Brain microvascular endothelial cell (primary cell): ENCODE measurements at regions not wholly inside any gene's neighbourhood (a gene's known extent, or its start where the extent isn't known, plus 50 kb on each side); places are given as distances from the start of the nearest gene placed in this dataset.

Source experiments
- DNase-seq: peaks from one replicate; pipeline ENCODE4 v3.0.0-alpha.2; 2020
- H3K27ac ChIP-seq: fragments of 250-450 bp; sonication (Bioruptor Pico); 2 replicates; pipeline ENCODE4 v1.5.1; 2020; ENCODE audit warnings: mild to moderate bottlenecking, moderate library complexity
- H3K27me3 ChIP-seq: fragments of 250-450 bp; sonication (Bioruptor Pico); replicated peaks from 2 replicates; pipeline ENCODE4 v1.5.1; 2020; ENCODE audit warnings: mild to moderate bottlenecking
- H3K36me3 ChIP-seq: fragments of 250-450 bp; sonication (Bioruptor Pico); replicated peaks from 2 replicates; pipeline ENCODE4 v1.5.1; 2020; ENCODE audit warnings: mild to moderate bottlenecking
- H3K4me3 ChIP-seq: 2 replicates; pipeline ENCODE4 v1.5.1; 2011; ENCODE audit warnings: low read depth, mild to moderate bottlenecking, control low read depth, low read length, moderate library complexity
- in situ Hi-C: cut with HindIII; loops from 2 replicates; pipeline ENCODE4 v1.10.0; 2017; ENCODE audit warnings: low sequenced_read_pairs, low pct_ligation_motif_present
- TF ChIP-seq, protein P1 (sequence below): IDR thresholded peaks from 2 replicates; pipeline ENCODE4 v1.5.1; 2011; ENCODE audit warnings: low read depth, mild to moderate bottlenecking, moderate library complexity, low read length, control low read depth, inconsistent platforms; ENCODE audit errors: missing control alignments

DNA sequence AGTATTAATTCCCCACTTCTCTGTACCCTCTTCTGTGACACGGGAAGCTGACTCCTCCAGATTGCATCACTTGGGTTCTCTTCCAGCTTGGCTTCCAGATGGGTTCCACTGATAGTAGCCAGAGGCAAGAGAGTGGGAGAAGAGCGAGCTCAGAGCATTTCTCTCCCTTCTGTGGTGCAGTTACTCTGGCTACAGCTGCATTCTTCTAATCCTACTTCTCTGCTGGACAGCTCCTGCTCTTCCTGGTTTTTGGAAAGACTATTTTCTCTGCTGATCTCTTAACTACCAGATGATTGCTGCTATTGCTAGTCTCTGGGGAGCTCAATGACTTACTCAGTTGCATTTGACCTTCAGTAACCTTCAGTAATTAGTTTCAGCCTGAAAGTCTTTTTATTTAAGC lies 187.5 kb upstream of the MAP2 start:
- in situ Hi-C loops = no loop called here
- H3K27ac ChIP-seq = no peak overlapping the region
- TF ChIP-seq, protein P1, sequence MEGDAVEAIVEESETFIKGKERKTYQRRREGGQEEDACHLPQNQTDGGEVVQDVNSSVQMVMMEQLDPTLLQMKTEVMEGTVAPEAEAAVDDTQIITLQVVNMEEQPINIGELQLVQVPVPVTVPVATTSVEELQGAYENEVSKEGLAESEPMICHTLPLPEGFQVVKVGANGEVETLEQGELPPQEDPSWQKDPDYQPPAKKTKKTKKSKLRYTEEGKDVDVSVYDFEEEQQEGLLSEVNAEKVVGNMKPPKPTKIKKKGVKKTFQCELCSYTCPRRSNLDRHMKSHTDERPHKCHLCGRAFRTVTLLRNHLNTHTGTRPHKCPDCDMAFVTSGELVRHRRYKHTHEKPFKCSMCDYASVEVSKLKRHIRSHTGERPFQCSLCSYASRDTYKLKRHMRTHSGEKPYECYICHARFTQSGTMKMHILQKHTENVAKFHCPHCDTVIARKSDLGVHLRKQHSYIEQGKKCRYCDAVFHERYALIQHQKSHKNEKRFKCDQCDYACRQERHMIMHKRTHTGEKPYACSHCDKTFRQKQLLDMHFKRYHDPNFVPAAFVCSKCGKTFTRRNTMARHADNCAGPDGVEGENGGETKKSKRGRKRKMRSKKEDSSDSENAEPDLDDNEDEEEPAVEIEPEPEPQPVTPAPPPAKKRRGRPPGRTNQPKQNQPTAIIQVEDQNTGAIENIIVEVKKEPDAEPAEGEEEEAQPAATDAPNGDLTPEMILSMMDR = no peak
- no peak overlapping the region for H3K4me3 ChIP-seq
- H3K36me3 ChIP-seq = no peaks in the 10 kb centered on the region
- H3K27me3 ChIP-seq = no peaks in the 10 kb centered on the region
- no peak for DNase-seq

DNA sequence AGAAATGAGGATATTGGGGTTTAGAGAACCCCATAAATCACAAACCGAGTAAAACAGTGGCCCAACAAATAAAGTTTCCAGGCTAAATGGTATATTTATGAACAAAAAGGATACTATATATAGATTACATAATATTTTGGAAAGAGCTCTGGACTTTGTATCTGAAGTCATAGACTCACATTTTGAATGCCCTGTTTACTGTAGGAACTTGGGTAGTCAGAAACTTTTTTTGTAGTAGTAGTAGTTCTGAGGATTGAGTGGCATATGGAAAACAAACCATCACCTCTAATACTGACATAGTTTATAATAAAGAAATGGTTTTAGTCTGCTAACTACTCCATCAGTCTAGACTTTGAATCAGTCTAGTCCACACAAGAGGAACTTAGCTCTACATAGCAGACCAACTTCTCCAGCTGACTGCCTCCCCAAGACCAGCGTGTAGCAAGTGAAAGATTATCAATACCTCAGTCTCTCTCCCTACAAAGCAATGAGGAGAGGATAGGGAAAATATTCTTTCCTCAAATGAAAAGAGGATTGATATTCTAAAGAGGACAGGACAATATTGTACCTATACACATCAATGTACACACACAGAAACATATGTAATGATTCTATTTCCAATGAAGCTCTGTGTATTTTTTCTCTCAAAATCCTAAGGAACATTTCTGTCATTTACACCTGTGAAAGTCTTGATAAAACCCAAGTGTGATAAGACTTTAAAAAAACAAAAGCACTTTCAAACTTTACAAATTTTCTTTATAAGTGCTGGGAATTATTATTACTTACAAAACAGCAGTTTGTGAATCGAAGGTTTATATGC lies 184.9 kb upstream of the MAP2 start:
- Histone ChIP-seq H3K4me3 (no peak overlapping the region), H3K27ac (no peak overlapping the region), H3K36me3 (no peaks in the 10 kb centered on the region), H3K27me3 (no peaks in the 10 kb centered on the region)
- in situ Hi-C loops = no loop called here
- no peak for DNase-seq
- TF ChIP-seq, protein P1 = no peak

DNA sequence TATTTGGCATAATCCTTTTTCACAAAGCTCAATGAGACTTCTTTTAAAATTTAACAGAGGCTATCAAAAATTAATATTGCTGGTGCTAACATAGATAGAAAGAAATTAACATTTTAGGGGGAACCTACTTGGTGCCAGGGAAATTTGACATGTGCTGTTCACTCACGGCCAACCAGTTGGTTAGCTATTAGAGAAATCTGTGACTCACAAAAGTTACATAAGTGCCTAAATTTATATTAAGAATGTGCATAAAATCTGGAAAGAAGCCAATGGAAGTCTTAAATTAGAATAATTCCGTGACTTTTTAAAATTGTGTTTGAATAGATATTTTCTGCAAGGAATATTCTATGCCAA lies 184.3 kb upstream of the MAP2 start:
- Histone ChIP-seq H3K4me3 (no peak overlapping the region), H3K36me3 (no peaks in the 10 kb centered on the region), H3K27ac (no peak overlapping the region), H3K27me3 (no peaks in the 10 kb centered on the region)
- DNase-seq = no peak
- TF ChIP-seq, protein P1 = no peak
- in situ Hi-C loops = no loop called here

DNA sequence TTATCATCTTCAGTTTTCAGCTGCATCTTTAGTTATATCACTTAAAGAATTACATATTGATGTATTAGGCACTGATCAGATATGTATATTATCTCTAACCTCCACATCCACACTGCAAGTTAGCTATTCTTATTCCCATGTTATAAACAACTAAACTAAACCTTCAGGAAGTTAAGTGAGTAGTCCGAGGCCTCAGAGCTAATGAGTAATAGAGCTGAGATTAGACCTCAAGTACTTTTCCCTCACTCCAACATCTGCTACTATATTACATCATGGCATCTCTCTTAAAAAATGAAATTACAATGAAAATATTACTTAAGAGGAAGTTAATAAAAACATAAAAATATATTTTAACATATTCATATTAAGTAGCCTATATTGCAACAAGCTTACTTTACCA lies 183.6 kb upstream of the MAP2 start:
- no peak overlapping the region for H3K27ac ChIP-seq
- no peaks in the 10 kb centered on the region for H3K27me3 ChIP-seq
- DNase-seq = no peak
- in situ Hi-C loops = no loop called here
- H3K36me3 ChIP-seq = no peaks in the 10 kb centered on the region
- TF ChIP-seq, protein P1 = no peak
- H3K4me3 ChIP-seq = no peak overlapping the region

DNA sequence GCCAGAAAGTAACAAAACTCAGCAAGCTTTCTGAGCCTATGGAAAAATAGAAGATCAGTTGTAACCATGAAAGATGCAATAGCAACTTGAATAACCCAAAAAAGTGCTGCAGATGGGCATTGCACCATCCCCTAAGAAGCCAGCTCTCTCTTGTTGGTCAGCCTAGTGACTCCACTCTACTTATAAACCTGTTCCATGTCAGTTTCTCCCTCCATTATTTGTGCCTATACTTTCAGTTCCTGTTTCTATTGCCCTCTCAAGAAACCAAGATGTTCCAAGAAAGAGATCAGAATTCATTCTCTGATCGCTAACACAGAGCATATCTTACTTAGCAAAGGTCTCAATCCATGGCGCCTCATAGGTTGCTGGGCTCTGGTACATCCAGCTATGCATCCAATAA lies 170.3 kb upstream of the MAP2 start:
- no peak for DNase-seq
- H3K27ac ChIP-seq = no peak overlapping the region
- H3K4me3 ChIP-seq = no peak overlapping the region
- H3K27me3 ChIP-seq = no peaks in the 10 kb centered on the region
- H3K36me3 ChIP-seq = no peaks in the 10 kb centered on the region
- TF ChIP-seq, protein P1 = no peak
- in situ Hi-C loops = no loop called here

DNA sequence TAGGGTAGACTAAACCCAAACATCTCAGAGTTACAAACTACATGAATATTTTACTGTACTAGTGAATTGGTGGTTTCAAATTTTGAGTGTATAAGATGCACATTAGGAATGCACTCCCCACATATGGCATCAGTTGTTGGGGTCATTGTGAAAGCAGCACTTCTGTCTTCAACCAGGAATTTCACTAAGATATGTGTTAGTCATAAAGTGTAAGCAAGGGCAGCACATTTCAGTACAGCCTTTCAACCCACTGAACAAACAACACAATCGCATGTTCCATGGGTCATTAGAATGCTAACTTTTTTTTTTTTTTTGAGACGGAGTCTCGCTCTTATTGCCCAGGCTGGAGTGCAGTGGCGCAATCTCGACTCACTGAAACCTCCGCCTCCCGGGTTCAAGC lies 164.1 kb upstream of the MAP2 start:
- Histone ChIP-seq H3K4me3 (no peak overlapping the region), H3K36me3 (no peaks in the 10 kb centered on the region), H3K27me3 (no peaks in the 10 kb centered on the region), H3K27ac (no peak overlapping the region)
- in situ Hi-C loops = no loop called here
- no peak for DNase-seq
- TF ChIP-seq, protein P1 = no peak
